ENCODE measurements at regions not wholly inside any gene's neighbourhood (a gene's known extent, or its start where the extent isn't known, plus 50 kb on each side); places are given as distances from the start of the nearest gene placed in this dataset.

DNA sequence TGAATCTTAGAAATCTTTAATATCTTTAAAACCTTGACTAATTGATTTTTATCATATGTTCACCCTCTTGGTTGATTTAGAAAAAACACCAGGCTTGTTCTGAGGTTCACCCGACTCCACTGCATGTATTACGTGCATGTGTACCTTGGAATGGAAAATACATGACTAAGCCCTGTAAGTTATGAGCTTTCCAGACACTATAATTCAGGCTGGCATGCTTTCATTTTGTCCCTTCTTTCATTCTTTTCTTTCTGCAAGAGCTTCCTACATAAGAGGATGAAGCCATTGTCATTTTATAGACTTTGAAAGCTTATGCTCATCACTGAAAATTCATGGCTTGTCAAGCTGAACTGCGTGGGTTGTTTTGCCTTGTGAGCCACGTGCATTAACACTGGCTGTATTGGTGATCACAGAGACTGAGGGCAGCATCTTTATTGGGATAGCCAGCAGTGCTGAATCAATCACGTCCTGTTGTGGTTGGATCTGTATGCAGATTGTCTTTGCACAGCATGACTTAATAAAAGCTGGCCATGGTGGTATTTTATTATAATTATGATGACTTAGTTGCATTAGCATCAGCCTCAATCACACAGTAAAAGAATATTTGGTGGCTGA is 141.9 kb downstream of the SLIT2 start:
- intact Hi-C loops (cut with DNase I) = no loop called here
- WGBS, 4 donors = 50 to 57% (median 52%) methylated on average over 5 of the region's 5 CpGs
- H3K27ac ChIP-seq = peak overlapping the region in 2 of 5 donors; percentile 25 to 27
- peaks cover 0 to 4% of the 10 kb centered on the region in 2 donors for H3K4me1 ChIP-seq (replicated peaks in 1 of 2)
- no peaks in the 10 kb centered on the region for H3K36me3 ChIP-seq (replicated peaks in 1 of 2)
- H3K9me3 ChIP-seq (replicated peaks in 1 of 3) = no peaks in the 10 kb centered on the region
- no peaks in the 10 kb centered on the region for H3K27me3 ChIP-seq
- no peak overlapping the region for H3K4me3 ChIP-seq
- TF ChIP-seq POLR2A (IDR thresholded peaks at IDR 0.05) = no peak
- TF ChIP-seq, protein P1, sequence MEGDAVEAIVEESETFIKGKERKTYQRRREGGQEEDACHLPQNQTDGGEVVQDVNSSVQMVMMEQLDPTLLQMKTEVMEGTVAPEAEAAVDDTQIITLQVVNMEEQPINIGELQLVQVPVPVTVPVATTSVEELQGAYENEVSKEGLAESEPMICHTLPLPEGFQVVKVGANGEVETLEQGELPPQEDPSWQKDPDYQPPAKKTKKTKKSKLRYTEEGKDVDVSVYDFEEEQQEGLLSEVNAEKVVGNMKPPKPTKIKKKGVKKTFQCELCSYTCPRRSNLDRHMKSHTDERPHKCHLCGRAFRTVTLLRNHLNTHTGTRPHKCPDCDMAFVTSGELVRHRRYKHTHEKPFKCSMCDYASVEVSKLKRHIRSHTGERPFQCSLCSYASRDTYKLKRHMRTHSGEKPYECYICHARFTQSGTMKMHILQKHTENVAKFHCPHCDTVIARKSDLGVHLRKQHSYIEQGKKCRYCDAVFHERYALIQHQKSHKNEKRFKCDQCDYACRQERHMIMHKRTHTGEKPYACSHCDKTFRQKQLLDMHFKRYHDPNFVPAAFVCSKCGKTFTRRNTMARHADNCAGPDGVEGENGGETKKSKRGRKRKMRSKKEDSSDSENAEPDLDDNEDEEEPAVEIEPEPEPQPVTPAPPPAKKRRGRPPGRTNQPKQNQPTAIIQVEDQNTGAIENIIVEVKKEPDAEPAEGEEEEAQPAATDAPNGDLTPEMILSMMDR (IDR thresholded peaks at IDR 0.05) = no peak
- DNase-seq = peak in 2 of 7 donors; percentile 4 to 36

DNA sequence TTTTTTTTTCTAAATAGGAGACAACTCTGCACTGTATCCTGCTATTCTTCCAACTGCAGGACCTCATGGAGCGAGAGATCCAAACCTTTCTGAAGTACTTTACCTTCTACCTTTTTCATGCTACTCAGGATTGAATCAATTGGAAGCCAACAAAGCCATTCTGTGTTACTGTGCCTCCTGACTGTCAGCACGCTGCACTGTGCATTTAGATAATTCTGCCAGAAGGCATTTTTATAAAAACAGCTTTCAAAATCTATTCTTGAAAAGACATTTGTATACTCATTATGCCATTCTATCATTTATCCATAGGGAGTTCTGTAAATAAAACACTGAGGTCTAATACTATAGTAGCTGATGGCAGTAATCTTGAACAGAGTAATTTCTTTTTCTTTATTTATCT is 142.8 kb downstream of the SLIT2 start:
- H3K4me3 ChIP-seq = no peak overlapping the region
- H3K27ac ChIP-seq = peak overlapping the region in 1 of 5 donors; percentile 18
- intact Hi-C loops (cut with DNase I) = no loop called here
- H3K4me1 ChIP-seq (replicated peaks in 1 of 2) = peaks cover 0 to 4% of the 10 kb centered on the region in 2 donors
- H3K27me3 ChIP-seq = no peaks in the 10 kb centered on the region
- H3K36me3 ChIP-seq (replicated peaks in 1 of 2) = no peaks in the 10 kb centered on the region
- WGBS, 4 donors = 79 to 88% (median 82%) methylated on average over 2 of the region's 2 CpGs
- no peak for DNase-seq
- H3K9me3 ChIP-seq (replicated peaks in 1 of 3) = no peaks in the 10 kb centered on the region
- TF ChIP-seq, protein P1 (IDR thresholded peaks at IDR 0.05) = no peak
- TF ChIP-seq POLR2A (IDR thresholded peaks at IDR 0.05) = no peak

DNA sequence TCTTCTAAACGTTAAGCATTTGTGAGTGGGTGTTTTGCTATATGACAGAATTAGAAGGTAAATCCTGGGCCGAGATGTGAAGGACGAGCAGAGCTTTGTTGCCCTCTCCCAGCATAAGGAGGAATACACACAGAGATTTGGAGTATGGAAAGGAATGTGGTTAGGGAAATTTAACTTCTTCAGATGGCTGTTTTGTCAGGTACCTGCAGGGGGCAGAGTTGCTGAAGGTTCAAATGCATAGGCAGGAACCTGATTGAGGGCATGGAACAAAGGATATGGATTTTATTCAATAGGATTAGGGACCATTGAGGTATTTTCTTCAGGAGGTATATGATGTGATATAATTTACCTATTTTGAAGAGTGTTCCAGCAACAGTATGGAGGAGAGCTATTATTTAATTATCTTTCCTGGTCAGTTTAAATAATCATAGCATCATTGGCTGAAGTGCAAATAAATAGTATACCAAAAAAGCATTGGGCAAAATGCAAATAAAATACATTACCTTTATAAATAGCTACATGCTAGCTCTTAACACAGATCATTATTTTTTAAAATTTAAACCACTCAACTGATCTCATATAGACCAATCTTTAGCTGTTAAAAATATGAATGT is 143.6 kb downstream of the SLIT2 start:
- H3K27ac ChIP-seq = no peak overlapping the region
- TF ChIP-seq, protein P1 (IDR thresholded peaks at IDR 0.05) = peak; percentile 37 to 59 (median 52)
- TF ChIP-seq POLR2A (IDR thresholded peaks at IDR 0.05) = no peak
- peak overlapping the region in 1 of 4 donors; percentile 6 for H3K4me3 ChIP-seq
- H3K27me3 ChIP-seq = no peaks in the 10 kb centered on the region
- no peaks in the 10 kb centered on the region for H3K9me3 ChIP-seq (replicated peaks in 1 of 3)
- intact Hi-C loops (cut with DNase I) = no loop called here
- 25 to 35% (median 29%) methylated on average over 3 of the region's 3 CpGs for WGBS, 4 donors
- H3K4me1 ChIP-seq (replicated peaks in 1 of 2) = peaks cover 0 to 4% of the 10 kb centered on the region in 2 donors
- H3K36me3 ChIP-seq (replicated peaks in 1 of 2) = no peaks in the 10 kb centered on the region
- peak; percentile 26 to 71 (median 53) for DNase-seq

DNA sequence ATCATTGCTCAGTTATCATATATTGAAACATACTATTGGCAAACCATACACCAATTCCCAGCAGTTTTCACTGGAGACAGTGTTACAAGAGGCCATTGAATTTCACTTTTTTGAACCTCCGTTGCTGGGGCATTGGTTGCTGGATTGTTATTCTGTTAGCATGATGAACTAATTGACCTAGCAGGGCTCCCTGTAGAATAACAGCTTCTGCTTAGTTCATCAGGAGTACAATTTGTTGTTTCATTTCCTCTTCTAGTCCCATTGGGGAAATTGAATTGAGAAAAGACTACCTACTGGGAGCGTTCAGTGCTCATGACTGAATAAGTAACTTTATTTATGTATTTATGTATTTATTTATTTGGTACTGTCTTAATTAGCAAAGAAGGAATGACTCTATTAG is 151.6 kb downstream of the SLIT2 start:
- WGBS, 4 donors = 40 to 72% (median 60%) methylated on average over 2 of the region's 2 CpGs
- TF ChIP-seq, protein P1 (IDR thresholded peaks at IDR 0.05) = no peak
- TF ChIP-seq POLR2A (IDR thresholded peaks at IDR 0.05) = no peak
- H3K9me3 ChIP-seq (replicated peaks in 1 of 3) = no peaks in the 10 kb centered on the region
- intact Hi-C loops (cut with DNase I) = no loop called here
- no peaks in the 10 kb centered on the region for H3K36me3 ChIP-seq (replicated peaks in 1 of 2)
- H3K27ac ChIP-seq = no peak overlapping the region
- DNase-seq = no peak
- H3K4me3 ChIP-seq = no peak overlapping the region
- H3K4me1 ChIP-seq (replicated peaks in 1 of 2) = peaks cover 9 to 13% of the 10 kb centered on the region in 2 donors
- no peaks in the 10 kb centered on the region for H3K27me3 ChIP-seq
